Stimulated activated CD8-positive, alpha-beta memory T cell treated with anti-CD3 and anti-CD28 coated beads, Interleukin-2, amount 100 ng/mL, for 48 hours (primary cell): ENCODE measurements at regions not wholly inside any gene's neighbourhood (a gene's known extent, or its start where the extent isn't known, plus 50 kb on each side); places are given as distances from the start of the nearest gene placed in this dataset.

Experiments
- DNase-seq, 2 donors: peaks; one replicate each; pipeline ENCODE4 v3.0.0-alpha.2; 2020; ENCODE audit warnings: low read depth in 2 of 2

- DNase-seq: no peak
These were observed 233.4 kb downstream of the MTX2 start for GRCh38 chr2:176502619-176503018.

- DNase-seq: no peak
These were observed 234.5 kb downstream of the MTX2 start for GRCh38 chr2:176503776-176504175.

- no peak for DNase-seq
These were observed 235.2 kb downstream of the MTX2 start for GRCh38 chr2:176504440-176504839.

- DNase-seq: no peak
These were observed 238.5 kb downstream of the MTX2 start for GRCh38 chr2:176507786-176508185.

- no peak for DNase-seq
These were observed 239.1 kb downstream of the MTX2 start for GRCh38 chr2:176508374-176508773.

- no peak for DNase-seq
These were observed 239.9 kb downstream of the MTX2 start for GRCh38 chr2:176508984-176509740.

GRCh38 chr2:176514276-176514675 is 245.0 kb downstream of the MTX2 start:
- DNase-seq: no peak

GRCh38 chr2:176514805-176515500 is 245.7 kb downstream of the MTX2 start:
- no peak for DNase-seq

GRCh38 chr2:176516051-176516602 is 246.9 kb downstream of the MTX2 start:
- no peak for DNase-seq

- no peak for DNase-seq
These were observed 249.6 kb downstream of the MTX2 start for GRCh38 chr2:176518823-176519222.

GRCh38 chr2:176521878-176522670 is 252.8 kb downstream of the MTX2 start:
- no peak for DNase-seq

- DNase-seq: no peak
These were observed 255.8 kb downstream of the MTX2 start for GRCh38 chr2:176525086-176525485.

GRCh38 chr2:176526995-176527901 is 258.0 kb downstream of the MTX2 start:
- no peak for DNase-seq

- no peak for DNase-seq
These were observed 262.4 kb downstream of the MTX2 start for GRCh38 chr2:176531608-176532007.

- DNase-seq: no peak
These were observed 264.4 kb downstream of the MTX2 start for GRCh38 chr2:176533505-176534193.

- DNase-seq: no peak
These were observed 265.7 kb downstream of the MTX2 start for GRCh38 chr2:176534798-176535466.

- no peak for DNase-seq
These were observed 266.3 kb downstream of the MTX2 start for GRCh38 chr2:176535467-176536113.

GRCh38 chr2:176536439-176537133 is 267.3 kb downstream of the MTX2 start:
- no peak for DNase-seq

- no peak for DNase-seq
These were observed 268.7 kb downstream of the MTX2 start for GRCh38 chr2:176537932-176538331.
